ENCODE measurements at regions not wholly inside any gene's neighbourhood (a gene's known extent, or its start where the extent isn't known, plus 50 kb on each side); places are given as distances from the start of the nearest gene placed in this dataset.
"Not testable (repeated sequence)": the region's sequence is repeated elsewhere in the genome, so short reads cannot be mapped to it uniquely, and the experiment has no call there.

DNA sequence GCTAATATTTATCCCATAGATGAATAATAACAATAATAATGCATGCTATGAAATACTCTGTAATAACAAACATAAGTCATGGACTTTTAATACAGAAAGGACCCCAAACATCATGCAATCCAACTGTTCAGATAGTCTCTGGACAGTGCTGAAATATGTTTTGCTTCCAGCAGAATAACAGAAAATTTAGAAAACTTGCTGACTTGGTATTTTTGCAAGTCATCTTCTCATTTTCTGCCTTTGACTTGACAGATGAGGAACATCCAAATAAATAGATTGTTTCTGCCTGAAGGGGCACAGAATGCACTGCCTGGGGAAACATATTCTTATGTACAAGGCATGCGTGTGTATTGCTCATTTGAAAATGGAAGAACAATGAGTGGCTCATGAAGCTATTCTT lies 442.4 kb upstream of the GRM7 start:
- no peak overlapping the region for H3K4me3 ChIP-seq (replicated peaks; ENCODE audit: low read depth, low read length)
- TF ChIP-seq, protein P1, sequence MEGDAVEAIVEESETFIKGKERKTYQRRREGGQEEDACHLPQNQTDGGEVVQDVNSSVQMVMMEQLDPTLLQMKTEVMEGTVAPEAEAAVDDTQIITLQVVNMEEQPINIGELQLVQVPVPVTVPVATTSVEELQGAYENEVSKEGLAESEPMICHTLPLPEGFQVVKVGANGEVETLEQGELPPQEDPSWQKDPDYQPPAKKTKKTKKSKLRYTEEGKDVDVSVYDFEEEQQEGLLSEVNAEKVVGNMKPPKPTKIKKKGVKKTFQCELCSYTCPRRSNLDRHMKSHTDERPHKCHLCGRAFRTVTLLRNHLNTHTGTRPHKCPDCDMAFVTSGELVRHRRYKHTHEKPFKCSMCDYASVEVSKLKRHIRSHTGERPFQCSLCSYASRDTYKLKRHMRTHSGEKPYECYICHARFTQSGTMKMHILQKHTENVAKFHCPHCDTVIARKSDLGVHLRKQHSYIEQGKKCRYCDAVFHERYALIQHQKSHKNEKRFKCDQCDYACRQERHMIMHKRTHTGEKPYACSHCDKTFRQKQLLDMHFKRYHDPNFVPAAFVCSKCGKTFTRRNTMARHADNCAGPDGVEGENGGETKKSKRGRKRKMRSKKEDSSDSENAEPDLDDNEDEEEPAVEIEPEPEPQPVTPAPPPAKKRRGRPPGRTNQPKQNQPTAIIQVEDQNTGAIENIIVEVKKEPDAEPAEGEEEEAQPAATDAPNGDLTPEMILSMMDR (IDR thresholded peaks at IDR 0.05; ENCODE audit: low read length, missing control alignments), result no peak
- no peak for DNase-seq (ENCODE audit: low read depth)

DNA sequence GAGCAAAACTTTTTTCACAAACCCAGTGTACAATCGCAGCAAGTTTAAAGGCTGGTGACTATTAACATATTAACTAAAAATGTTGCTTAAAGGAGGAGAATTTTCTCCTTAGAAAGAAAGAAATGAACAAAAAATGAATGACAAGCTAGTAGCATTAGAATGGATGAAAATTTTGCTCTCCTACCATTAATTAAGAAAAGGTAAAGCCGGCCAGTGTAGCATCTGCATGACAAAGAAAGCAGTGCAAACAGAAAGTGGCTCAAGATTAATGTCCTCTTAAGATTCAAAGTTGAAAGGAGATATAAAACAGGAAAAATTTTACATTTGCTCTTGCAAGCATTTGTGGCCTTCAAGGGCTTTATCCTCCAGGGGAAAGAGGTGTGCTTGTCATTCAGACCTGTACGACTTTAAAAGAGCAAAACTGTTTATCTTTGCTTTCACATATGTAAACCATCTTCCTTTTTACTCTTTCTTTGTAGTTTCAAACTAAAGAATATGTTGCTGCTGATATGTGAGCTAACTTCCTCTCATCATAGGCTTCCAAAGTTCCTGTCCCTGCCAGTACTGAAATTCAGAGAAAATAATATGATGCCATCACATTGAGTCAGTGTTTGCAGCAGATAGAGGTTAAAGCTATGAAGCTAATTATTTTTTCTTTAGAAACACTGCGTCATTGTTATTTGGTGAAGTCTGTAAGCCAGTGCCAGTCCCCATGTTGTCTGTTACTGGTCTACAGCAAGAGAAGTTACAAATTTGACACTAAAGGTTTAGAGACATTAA lies 439.1 kb upstream of the GRM7 start:
- DNase-seq (ENCODE audit: low read depth), result no peak
- no peak overlapping the region for H3K4me3 ChIP-seq (replicated peaks; ENCODE audit: low read depth, low read length)
- TF ChIP-seq, protein P1 (IDR thresholded peaks at IDR 0.05; ENCODE audit: low read length, missing control alignments), result no peak

DNA sequence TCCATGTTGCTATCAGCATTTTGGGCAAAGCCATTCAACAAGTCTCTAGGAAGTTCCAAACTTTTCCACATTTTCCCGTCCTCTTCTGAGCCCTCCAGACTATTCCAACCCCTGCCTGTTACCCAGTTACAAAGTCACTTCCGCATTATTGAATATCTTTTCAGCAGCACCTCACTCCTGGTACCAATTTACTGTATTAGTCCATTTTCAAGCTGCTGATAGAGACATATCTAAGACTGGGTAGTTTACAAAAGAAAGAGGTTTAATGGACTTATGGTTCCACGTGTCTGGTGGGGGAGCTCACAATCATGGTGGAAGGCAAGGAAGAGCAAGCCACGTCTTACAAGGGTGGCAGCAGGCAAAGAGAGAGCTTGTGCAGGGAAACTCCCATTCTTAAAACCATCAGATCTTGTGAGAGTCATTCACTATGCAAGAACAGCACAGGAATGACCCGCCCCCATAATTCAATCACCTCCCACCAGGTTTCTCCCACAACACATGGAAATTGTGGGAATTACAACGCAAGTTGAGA lies 435.6 kb upstream of the GRM7 start:
- TF ChIP-seq, protein P1 (IDR thresholded peaks at IDR 0.05; ENCODE audit: low read length, missing control alignments), result no peak
- no peak overlapping the region for H3K4me3 ChIP-seq (replicated peaks; ENCODE audit: low read depth, low read length)
- DNase-seq (ENCODE audit: low read depth), result no peak

DNA sequence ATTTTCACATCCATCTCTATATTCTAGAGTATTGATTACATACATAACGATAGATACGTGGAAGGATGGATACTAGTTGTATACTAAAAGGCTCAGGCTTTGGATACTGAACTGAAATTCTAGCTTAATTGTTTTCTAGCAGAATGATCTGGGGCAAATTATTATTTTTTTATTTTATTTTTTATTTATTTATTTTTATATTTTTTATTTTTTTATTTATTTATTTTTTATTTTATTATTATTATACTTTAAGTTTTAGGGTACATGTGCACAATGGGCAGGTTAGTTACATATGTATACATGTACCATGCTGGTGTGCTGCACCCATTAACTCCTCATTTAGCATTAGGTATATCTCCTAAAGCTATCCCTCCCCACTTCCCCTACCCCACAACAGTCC lies 432.6 kb upstream of the GRM7 start:
- not testable (repeated sequence) for H3K4me3 ChIP-seq (replicated peaks; ENCODE audit: low read depth, low read length); DNase-seq (ENCODE audit: low read depth)

DNA sequence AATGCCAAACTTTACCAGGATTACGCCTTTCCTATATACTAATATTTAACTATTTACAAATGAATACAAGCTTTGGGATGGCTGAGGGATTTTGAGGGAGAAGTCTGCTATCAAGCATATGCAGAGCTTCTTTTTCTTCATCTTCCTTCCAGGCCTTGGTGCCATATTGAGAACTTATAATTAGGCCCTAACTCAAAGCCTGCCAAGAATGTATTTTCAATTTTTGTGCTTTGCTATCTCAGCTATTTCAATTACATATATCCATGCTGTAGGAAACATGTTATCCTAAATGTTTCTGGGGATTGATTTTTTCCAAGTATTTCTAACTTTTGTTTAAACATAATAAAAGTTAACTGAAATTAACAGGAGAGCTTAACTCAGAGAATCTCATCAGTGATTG lies 425.0 kb upstream of the GRM7 start:
- H3K4me3 ChIP-seq (replicated peaks; ENCODE audit: low read depth, low read length), result no peak overlapping the region
- no peak for DNase-seq (ENCODE audit: low read depth)
- TF ChIP-seq, protein P1 (IDR thresholded peaks at IDR 0.05; ENCODE audit: low read length, missing control alignments), result no peak

DNA sequence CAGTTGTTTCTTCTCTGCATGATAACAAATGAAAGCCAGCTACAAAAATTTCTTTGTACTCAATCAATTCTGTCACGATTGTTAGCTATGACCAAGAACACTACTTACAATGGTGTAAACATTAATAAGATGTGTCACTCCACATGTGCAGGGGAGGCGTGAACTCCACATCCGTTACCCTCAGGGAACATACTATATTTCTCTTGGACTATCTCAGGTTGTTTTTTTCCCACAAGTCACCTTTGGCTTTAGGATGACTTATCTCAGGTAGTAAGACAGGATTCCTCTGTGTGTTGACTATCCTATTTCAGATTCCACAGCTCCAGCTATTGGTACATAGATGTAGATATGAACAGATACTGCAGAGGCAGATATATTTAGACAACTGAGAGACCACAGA lies 423.3 kb upstream of the GRM7 start:
- TF ChIP-seq, protein P1 (IDR thresholded peaks at IDR 0.05; ENCODE audit: low read length, missing control alignments), result no peak
- no peak for DNase-seq (ENCODE audit: low read depth)
- no peak overlapping the region for H3K4me3 ChIP-seq (replicated peaks; ENCODE audit: low read depth, low read length)

DNA sequence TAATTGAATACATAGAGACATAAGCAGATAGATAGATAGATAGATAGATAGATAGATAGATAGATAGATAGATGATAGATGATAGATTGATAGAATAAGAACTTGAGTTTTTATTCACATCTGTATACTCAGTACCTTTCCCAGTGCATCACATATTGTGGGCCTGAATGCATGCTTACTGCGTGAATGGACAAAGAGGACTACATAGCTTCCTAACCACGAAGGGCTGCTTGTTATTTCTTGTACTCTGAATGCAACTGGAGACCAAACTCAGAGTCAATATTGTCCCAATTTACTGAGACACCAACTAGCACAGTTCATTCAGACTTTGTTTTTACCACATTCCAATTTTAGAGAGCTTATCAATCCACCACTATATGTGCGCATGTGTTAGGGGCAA lies 422.9 kb upstream of the GRM7 start:
- TF ChIP-seq, protein P1 (IDR thresholded peaks at IDR 0.05; ENCODE audit: low read length, missing control alignments), result no peak
- no peak overlapping the region for H3K4me3 ChIP-seq (replicated peaks; ENCODE audit: low read depth, low read length)
- no peak for DNase-seq (ENCODE audit: low read depth)
